GM20000 (cell line): ENCODE measurements at regions not wholly inside any gene's neighbourhood (a gene's known extent, or its start where the extent isn't known, plus 50 kb on each side); places are given as distances from the start of the nearest gene placed in this dataset.

Source experiments
- DNase-seq: peaks from one replicate; pipeline ENCODE4 v3.0.0; 2012; ENCODE audit warnings: low spot score
- TF ChIP-seq, protein P1 (sequence below): IDR thresholded peaks from 2 replicates; pipeline ENCODE4 v1.5.1; 2012; ENCODE audit warnings: mild to moderate bottlenecking, control low read depth; ENCODE audit errors: extremely low read depth, missing control alignments

DNA sequence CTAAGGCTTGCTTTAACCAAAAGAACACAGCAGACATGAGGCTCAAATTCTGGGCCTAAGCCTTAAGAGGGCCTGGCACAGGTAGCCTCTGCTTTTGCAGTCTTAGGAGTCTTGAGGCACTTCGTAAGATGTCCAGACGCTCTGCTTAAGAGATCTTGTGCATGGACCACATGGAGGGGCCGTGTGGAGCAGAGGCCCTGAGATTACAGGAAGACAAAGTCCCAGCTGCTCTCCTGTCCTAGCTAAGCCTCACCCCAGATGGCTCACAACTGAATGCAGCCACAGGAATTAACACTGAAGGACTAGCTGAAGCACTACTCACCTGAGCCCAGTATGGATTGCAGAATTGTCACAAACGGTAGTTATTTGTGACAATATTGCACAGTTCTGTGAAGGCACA, 446.0 kb downstream of the PDZRN4 start:
- no peak for DNase-seq
- TF ChIP-seq, protein P1, sequence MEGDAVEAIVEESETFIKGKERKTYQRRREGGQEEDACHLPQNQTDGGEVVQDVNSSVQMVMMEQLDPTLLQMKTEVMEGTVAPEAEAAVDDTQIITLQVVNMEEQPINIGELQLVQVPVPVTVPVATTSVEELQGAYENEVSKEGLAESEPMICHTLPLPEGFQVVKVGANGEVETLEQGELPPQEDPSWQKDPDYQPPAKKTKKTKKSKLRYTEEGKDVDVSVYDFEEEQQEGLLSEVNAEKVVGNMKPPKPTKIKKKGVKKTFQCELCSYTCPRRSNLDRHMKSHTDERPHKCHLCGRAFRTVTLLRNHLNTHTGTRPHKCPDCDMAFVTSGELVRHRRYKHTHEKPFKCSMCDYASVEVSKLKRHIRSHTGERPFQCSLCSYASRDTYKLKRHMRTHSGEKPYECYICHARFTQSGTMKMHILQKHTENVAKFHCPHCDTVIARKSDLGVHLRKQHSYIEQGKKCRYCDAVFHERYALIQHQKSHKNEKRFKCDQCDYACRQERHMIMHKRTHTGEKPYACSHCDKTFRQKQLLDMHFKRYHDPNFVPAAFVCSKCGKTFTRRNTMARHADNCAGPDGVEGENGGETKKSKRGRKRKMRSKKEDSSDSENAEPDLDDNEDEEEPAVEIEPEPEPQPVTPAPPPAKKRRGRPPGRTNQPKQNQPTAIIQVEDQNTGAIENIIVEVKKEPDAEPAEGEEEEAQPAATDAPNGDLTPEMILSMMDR = no peak

DNA sequence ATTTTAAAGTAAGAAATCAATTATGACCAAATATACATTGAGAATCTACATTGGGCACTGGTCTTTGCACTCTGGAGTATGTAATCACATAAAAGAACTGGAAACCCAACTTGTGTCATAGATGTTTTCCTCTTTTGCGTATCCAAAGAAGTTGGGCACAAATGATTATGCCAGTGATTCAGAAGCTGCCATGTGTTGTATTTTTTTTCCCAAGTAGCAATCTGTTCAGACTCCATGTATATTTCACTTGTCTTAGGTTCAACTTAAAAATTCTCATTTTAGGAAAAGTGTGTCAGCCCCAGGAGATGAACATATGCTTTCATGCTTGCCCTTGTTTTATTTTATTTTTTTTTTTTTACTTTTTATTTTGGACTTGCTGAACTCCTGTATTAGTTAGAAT, 441.5 kb downstream of the PDZRN4 start:
- DNase-seq = no peak
- TF ChIP-seq, protein P1 = no peak

DNA sequence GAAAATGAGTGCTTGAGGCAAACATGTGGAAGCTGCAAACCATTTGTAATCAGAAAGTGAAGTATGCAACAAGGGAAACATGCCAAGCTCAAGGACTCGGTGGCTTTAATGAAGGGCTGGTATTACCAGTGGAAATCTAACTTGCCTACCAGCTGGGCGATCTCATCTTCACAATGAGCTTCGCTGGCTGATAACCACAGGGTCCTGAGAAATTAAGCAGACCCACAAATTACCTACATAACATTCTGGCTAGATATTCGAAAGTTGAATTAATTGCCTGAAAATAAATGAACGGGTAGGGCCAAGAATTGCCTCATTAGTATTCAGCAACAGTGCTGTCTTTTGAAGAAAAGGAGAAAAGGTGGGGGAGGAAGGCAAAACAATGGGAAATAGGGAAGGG, 439.4 kb downstream of the PDZRN4 start:
- TF ChIP-seq, protein P1 = no peak
- DNase-seq = no peak

DNA sequence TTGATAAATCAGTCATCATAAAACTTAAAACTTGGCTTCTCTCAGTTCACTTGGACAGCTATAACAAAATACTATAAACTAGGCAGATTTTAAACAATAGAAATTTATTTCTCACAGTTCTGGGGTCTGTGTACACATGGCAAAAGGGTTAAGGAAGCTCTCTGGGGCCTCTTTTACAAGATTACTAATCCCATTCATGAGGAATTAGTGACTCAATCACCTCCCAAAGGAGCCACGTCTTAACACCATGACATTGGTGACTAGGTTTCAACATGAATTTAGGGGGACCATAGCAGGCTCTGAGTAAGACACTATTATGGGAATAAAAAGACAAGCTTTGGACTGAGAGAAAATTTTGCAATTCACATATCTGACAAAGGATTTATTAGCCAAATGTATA, 436.5 kb downstream of the PDZRN4 start:
- TF ChIP-seq, protein P1 = no peak
- DNase-seq = no peak
